ENCODE measurements at regions not wholly inside any gene's neighbourhood (a gene's known extent, or its start where the extent isn't known, plus 50 kb on each side); places are given as distances from the start of the nearest gene placed in this dataset.

DNA sequence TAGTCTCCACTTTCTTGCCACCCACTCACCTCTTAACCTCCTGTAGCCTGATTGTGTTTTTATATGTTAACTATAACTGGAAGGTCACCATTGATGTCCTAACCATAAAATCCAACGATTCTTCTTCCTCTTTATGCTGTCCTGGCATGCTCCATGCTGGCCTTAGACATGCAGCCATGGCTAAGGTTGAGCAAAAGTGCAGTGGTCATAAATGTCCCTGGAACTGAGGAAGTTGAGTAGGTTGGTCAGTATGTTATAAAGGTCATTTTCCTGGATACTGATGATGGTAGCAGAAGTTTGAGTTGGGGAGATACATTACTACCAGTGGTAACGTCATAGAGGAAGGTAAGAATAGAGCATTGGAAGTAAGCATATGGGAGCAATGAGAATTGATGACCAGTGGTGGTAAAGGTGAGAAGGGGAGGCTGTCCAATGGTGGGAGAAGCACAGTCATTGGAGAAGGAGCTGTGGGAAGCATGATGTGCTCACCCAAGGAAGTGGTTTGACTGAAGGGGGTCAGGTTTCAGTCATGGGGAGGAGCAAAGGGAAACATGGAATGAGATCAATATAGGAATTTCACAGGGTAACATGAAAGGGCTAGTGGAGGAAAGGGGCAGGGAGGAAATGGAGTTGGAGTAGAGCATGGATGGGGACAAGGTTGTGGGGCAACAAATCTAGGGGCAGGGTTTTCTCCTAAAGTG lies 240.8 kb downstream of the DACT1 start:
- Histone ChIP-seq H3K4me1 (peaks cover 0 to 10% (median 0%) of the 10 kb centered on the region in 4 donors), H3K36me3 (no peaks in the 10 kb centered on the region), H3K4me3 (no peak overlapping the region), H3K27ac (no peak overlapping the region), H3K9me3 (no peaks in the 10 kb centered on the region), H3K27me3 (no peaks in the 10 kb centered on the region)
- 65 to 76% methylated on average over 2 of the region's 2 CpGs for WGBS, 2 donors
- intact Hi-C loops (cut with DNase I), result no loop called here
- no peak for TF ChIP-seq POLR2A (IDR thresholded peaks at IDR 0.05)
- TF ChIP-seq POLR2AphosphoS5 (IDR thresholded peaks at IDR 0.05), result no peak
- TF ChIP-seq EP300 (IDR thresholded peaks at IDR 0.05), result no peak
- TF ChIP-seq, protein P1, sequence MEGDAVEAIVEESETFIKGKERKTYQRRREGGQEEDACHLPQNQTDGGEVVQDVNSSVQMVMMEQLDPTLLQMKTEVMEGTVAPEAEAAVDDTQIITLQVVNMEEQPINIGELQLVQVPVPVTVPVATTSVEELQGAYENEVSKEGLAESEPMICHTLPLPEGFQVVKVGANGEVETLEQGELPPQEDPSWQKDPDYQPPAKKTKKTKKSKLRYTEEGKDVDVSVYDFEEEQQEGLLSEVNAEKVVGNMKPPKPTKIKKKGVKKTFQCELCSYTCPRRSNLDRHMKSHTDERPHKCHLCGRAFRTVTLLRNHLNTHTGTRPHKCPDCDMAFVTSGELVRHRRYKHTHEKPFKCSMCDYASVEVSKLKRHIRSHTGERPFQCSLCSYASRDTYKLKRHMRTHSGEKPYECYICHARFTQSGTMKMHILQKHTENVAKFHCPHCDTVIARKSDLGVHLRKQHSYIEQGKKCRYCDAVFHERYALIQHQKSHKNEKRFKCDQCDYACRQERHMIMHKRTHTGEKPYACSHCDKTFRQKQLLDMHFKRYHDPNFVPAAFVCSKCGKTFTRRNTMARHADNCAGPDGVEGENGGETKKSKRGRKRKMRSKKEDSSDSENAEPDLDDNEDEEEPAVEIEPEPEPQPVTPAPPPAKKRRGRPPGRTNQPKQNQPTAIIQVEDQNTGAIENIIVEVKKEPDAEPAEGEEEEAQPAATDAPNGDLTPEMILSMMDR (IDR thresholded peaks at IDR 0.05), result no peak
- DNase-seq, result no peak

- H3K9me3 ChIP-seq, result no peaks in the 10 kb centered on the region
- H3K36me3 ChIP-seq, result no peaks in the 10 kb centered on the region
- H3K4me1 ChIP-seq, result peaks cover 0 to 10% (median 0%) of the 10 kb centered on the region in 4 donors
- H3K27ac ChIP-seq, result no peak overlapping the region
- H3K4me3 ChIP-seq, result no peak overlapping the region
- TF ChIP-seq POLR2A (IDR thresholded peaks at IDR 0.05) (no peak), EP300 (IDR thresholded peaks at IDR 0.05) (no peak), POLR2AphosphoS5 (IDR thresholded peaks at IDR 0.05) (no peak)
- TF ChIP-seq, protein P1 (IDR thresholded peaks at IDR 0.05), result no peak
- H3K27me3 ChIP-seq, result no peaks in the 10 kb centered on the region
- DNase-seq, result no peak
- intact Hi-C loops (cut with DNase I), result no loop called here
- WGBS, 2 donors, result 89 to 94% methylated on average over 1 of the region's 1 CpG
These were observed 243.7 kb downstream of the DACT1 start for GRCh38 chr14:58881433-58881832.

DNA sequence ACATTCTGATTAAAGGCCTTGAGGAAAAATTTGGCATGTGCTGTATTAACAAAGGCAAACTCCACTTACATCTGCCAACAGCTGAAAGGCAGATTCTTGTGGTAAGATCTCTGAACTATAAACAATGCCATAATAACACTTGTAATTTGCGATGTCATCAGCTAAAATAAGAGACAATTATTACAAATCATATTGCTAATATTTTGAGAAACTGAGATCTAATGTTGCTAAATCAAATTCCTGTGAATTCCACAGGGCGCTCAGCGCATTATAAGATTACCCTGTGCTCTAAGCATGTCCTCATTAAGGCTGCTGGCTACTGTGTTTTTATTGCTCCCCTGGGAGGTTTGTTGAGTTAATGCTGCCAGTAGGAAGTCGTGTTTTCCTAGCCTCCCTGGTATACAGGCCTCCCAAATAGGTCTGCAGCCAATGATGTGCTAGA lies 244.8 kb downstream of the DACT1 start:
- H3K4me3 ChIP-seq, result no peak overlapping the region
- intact Hi-C loops (cut with DNase I), result no loop called here
- TF ChIP-seq POLR2A (IDR thresholded peaks at IDR 0.05), result no peak
- TF ChIP-seq, protein P1 (IDR thresholded peaks at IDR 0.05), result no peak
- TF ChIP-seq EP300 (IDR thresholded peaks at IDR 0.05), result no peak
- no peak for TF ChIP-seq POLR2AphosphoS5 (IDR thresholded peaks at IDR 0.05)
- H3K4me1 ChIP-seq, result peaks cover 0 to 10% (median 0%) of the 10 kb centered on the region in 4 donors
- H3K27ac ChIP-seq, result no peak overlapping the region
- no peaks in the 10 kb centered on the region for H3K9me3 ChIP-seq
- DNase-seq, result no peak
- no peaks in the 10 kb centered on the region for H3K27me3 ChIP-seq
- no peaks in the 10 kb centered on the region for H3K36me3 ChIP-seq
- WGBS, 2 donors, result 58 to 69% methylated on average over 4 of the region's 4 CpGs

DNA sequence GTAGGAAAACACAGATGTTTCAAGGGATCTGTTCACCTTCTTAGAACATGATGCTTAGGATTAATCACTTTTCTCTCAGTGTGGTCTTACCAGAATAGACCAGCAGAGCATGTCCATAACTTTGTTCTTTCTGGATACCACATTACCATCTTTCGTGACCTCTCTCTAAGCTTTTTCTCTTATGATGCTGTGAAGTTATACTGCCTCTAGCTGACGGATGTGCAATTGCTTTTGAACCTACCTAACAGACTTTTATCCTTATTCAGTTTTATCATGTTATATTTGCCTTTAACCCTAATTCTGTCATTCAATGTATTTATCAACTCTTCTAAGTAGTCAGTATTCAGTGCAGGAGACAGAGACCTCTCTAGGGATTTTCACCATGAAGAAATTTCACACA lies 246.7 kb downstream of the DACT1 start:
- Histone ChIP-seq H3K4me3 (no peak overlapping the region), H3K27me3 (no peaks in the 10 kb centered on the region), H3K27ac (no peak overlapping the region), H3K9me3 (no peaks in the 10 kb centered on the region), H3K4me1 (peaks cover 0 to 10% (median 0%) of the 10 kb centered on the region in 4 donors), H3K36me3 (no peaks in the 10 kb centered on the region)
- 75 to 84% methylated on average over 2 of the region's 2 CpGs for WGBS, 2 donors
- no peak for DNase-seq
- TF ChIP-seq POLR2A (IDR thresholded peaks at IDR 0.05) (no peak), EP300 (IDR thresholded peaks at IDR 0.05) (no peak), POLR2AphosphoS5 (IDR thresholded peaks at IDR 0.05) (no peak)
- TF ChIP-seq, protein P1 (IDR thresholded peaks at IDR 0.05), result no peak
- intact Hi-C loops (cut with DNase I), result no loop called here

- no peak for DNase-seq
- no peaks in the 10 kb centered on the region for H3K36me3 ChIP-seq
- no peak overlapping the region for H3K4me3 ChIP-seq
- TF ChIP-seq EP300 (IDR thresholded peaks at IDR 0.05), result no peak
- TF ChIP-seq POLR2A (IDR thresholded peaks at IDR 0.05), result no peak
- TF ChIP-seq, protein P1 (IDR thresholded peaks at IDR 0.05), result no peak
- no peak overlapping the region for H3K27ac ChIP-seq
- no peaks in the 10 kb centered on the region for H3K27me3 ChIP-seq
- intact Hi-C loops (cut with DNase I), result no loop called here
- peaks cover 0 to 2% (median 0%) of the 10 kb centered on the region in 4 donors for H3K4me1 ChIP-seq
- 94 to 95% methylated on average over 2 of the region's 2 CpGs for WGBS, 2 donors
- H3K9me3 ChIP-seq, result no peaks in the 10 kb centered on the region
These were observed 250.2 kb downstream of the DACT1 start for GRCh38 chr14:58887931-58888330.
